ENCODE measurements at regions not wholly inside any gene's neighbourhood (a gene's known extent, or its start where the extent isn't known, plus 50 kb on each side); places are given as distances from the start of the nearest gene placed in this dataset.

- no peak for TF ChIP-seq EZH2 (IDR thresholded peaks at IDR 0.05; ENCODE audit: borderline replicate concordance, low read length)
- TF ChIP-seq, protein P1, sequence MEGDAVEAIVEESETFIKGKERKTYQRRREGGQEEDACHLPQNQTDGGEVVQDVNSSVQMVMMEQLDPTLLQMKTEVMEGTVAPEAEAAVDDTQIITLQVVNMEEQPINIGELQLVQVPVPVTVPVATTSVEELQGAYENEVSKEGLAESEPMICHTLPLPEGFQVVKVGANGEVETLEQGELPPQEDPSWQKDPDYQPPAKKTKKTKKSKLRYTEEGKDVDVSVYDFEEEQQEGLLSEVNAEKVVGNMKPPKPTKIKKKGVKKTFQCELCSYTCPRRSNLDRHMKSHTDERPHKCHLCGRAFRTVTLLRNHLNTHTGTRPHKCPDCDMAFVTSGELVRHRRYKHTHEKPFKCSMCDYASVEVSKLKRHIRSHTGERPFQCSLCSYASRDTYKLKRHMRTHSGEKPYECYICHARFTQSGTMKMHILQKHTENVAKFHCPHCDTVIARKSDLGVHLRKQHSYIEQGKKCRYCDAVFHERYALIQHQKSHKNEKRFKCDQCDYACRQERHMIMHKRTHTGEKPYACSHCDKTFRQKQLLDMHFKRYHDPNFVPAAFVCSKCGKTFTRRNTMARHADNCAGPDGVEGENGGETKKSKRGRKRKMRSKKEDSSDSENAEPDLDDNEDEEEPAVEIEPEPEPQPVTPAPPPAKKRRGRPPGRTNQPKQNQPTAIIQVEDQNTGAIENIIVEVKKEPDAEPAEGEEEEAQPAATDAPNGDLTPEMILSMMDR (conservative IDR thresholded peaks at IDR 0.05 in 1 of 2, IDR thresholded peaks at IDR 0.05 in 1 of 2; ENCODE audit: extremely low read depth in 1 of 2, insufficient read depth in 1 of 2, low read depth in 1 of 2, low read length in 2 of 2): no peak
Measured at GRCh38 chr6:156659822-156660198, 117.4 kb upstream of the ARID1B start.

Data from mammary epithelial cell (primary cell).